DMS153 (cell line): ENCODE measurements at regions not wholly inside any gene's neighbourhood (a gene's known extent, or its start where the extent isn't known, plus 50 kb on each side); places are given as distances from the start of the nearest gene placed in this dataset.
"Not testable (repeated sequence)": the region's sequence is repeated elsewhere in the genome, so short reads cannot be mapped to it uniquely, and the experiment has no call there.

Experiments used
- DNase-seq: peaks from one replicate; lab custom pipeline; 2025; lab: John Stamatoyannopoulos, UW

- DNase-seq, result peak; percentile 2
Measured at GRCh38 chr20:12113468-12114371, 196.0 kb downstream of the BTBD3 start.

- not testable (repeated sequence) for DNase-seq
Measured at GRCh38 chr20:12129114-12129513, 211.4 kb downstream of the BTBD3 start.

- not testable (repeated sequence) for DNase-seq
Measured at GRCh38 chr20:12129532-12129931, 211.8 kb downstream of the BTBD3 start.

- DNase-seq, result no peak
Measured at GRCh38 chr20:12130781-12131180, 213.1 kb downstream of the BTBD3 start.

GRCh38 chr20:12133553-12133952 is 215.9 kb downstream of the BTBD3 start:
- no peak for DNase-seq

- DNase-seq, result not testable (repeated sequence)
Measured at GRCh38 chr20:12145951-12146350, 228.3 kb downstream of the BTBD3 start.

- no peak for DNase-seq
Measured at GRCh38 chr20:12152996-12153395, 235.3 kb downstream of the BTBD3 start.

GRCh38 chr20:12153628-12154027 is 235.9 kb downstream of the BTBD3 start:
- DNase-seq, result peak; percentile 67

GRCh38 chr20:12156252-12156651 is 238.6 kb downstream of the BTBD3 start:
- no peak for DNase-seq

- no peak for DNase-seq
Measured at GRCh38 chr20:12159261-12159660, 241.6 kb downstream of the BTBD3 start.

GRCh38 chr20:12161734-12162133 is 244.0 kb downstream of the BTBD3 start:
- DNase-seq, result no peak

- no peak for DNase-seq
Measured at GRCh38 chr20:12166053-12166717, 248.5 kb downstream of the BTBD3 start.

- DNase-seq, result no peak
Measured at GRCh38 chr20:12170406-12170805, 252.7 kb downstream of the BTBD3 start.

- peak; percentile 84 for DNase-seq
Measured at GRCh38 chr20:12171923-12172524, 254.3 kb downstream of the BTBD3 start.

- DNase-seq, result no peak
Measured at GRCh38 chr20:12173347-12174012, 255.8 kb downstream of the BTBD3 start.

GRCh38 chr20:12175538-12175937 is 257.8 kb downstream of the BTBD3 start:
- no peak for DNase-seq

- no peak for DNase-seq
Measured at GRCh38 chr20:12177657-12178293, 260.1 kb downstream of the BTBD3 start.

GRCh38 chr20:12179692-12180091 is 262.0 kb downstream of the BTBD3 start:
- no peak for DNase-seq

- peak; percentile 61 for DNase-seq
Measured at GRCh38 chr20:12180107-12180661, 262.5 kb downstream of the BTBD3 start.

- DNase-seq, result no peak
Measured at GRCh38 chr20:12198281-12198680, 280.6 kb downstream of the BTBD3 start.

- no peak for DNase-seq
Measured at GRCh38 chr20:12199703-12200102, 282.0 kb downstream of the BTBD3 start.
